ENCODE measurements at regions not wholly inside any gene's neighbourhood (a gene's known extent, or its start where the extent isn't known, plus 50 kb on each side); places are given as distances from the start of the nearest gene placed in this dataset.
"Not testable (repeated sequence)": the region's sequence is repeated elsewhere in the genome, so short reads cannot be mapped to it uniquely, and the experiment has no call there.

DNA sequence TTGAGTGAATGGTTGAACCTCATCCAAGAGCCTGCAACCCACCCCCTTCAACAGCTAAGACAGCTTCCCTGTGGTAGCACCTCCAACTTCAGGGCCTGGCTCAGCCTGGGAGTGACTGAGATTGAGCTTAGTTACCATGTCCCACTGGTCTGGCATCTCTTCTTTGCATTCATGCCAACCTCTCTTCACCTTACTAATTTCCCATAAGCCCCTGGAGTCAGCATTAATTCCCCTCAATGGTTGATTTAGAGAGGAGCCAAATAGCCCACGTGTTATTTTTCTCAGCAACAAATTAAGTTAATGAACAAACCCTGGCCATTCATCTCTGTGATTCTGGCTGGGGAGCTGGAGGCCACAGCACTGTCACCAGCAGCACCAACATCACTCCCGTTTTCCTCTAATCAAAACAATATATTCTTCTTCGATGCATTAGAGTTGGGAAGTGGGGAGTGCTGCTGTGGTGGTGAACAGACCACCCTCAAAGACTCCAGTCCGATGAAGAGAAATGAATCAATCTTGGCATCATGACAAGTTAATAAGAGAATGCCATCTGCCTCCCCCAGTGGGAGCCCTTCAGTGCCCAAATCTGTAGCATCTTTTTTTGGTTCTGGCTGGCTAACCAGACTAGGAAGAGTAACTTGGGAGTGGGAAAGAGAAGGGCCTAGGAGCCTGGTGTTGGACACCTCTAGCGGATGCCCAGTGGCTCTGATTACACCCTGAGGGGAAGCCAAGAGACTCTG lies 83.2 kb upstream of the ADRA1D start:
- DNase-seq: no peak

DNA sequence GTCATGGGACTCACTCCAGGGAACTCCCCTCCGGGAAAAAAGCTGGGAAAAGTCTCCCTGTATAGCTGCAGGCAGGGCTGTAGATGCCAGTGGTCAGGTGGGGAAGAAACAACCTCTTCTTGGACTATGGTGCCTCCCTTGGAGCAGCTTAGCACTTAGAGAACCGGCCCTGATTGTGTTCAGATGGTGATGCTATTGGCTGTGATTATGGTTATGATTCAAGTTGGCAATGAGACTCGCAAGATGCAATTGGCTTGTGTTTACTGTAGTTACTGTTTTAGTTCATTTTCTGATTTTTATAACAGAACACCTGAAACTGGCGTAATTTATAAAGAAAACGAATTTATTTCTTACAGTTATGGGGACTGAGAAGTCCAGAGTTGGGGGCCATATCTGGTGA lies 80.9 kb upstream of the ADRA1D start:
- DNase-seq: no peak

DNA sequence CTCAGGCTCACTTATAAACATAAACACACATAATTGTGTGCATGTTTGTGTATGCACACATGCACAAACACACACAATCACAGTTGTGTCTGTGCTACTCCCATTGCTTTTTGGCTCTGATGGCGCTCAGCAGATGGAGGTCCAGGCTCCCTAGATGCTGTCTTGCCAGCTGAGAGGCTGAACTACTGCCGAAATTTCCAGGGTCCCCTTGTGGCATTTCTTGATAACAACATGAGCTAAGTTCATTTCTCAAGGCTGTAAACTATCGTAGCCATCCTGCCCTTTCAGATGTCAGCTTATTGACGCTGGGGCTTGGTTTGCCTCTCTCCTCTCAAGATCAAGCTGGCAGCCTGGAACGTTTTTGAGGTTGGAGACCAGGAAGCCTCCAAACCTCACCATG lies 80.1 kb upstream of the ADRA1D start:
- DNase-seq: no peak

DNA sequence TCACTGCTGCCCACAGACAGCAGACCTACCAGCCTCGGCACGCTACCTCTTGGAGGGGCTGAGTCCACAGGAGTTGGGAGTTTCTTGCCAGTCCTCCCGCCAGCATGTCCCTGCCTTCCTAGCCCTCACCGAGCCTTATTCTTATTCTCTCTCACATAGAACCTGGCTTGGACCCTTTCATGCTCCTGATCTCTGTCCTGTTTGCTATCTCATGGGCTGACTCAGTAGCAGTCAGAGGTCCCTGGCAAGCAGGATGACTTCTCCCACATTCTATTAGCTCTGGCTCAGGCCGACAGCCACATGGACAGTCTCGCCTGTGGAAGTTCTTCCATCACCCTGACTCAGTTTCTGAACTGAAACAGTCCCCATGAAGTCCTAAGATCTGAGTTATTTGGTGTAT lies 79.5 kb upstream of the ADRA1D start:
- no peak for DNase-seq

DNA sequence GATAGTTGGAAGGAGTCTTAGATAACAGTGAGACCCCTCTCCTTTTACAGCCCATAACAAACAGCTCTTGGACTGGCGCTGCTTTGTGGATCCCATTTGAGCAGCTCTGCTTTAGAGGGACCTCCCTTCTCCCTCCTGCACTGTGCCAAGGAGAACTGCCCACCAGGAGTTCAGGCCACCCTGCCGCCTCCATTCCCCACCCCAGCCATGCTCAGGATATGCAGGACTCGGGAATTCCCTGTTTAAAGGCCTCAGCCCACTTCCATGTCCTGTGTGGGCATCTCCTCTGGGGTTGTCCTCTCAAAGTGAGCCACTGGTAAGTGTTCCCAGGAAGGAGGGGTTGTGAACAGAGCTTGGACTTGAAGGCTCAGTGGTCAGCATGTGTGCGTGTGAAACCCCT lies 78.9 kb upstream of the ADRA1D start:
- DNase-seq: no peak

DNA sequence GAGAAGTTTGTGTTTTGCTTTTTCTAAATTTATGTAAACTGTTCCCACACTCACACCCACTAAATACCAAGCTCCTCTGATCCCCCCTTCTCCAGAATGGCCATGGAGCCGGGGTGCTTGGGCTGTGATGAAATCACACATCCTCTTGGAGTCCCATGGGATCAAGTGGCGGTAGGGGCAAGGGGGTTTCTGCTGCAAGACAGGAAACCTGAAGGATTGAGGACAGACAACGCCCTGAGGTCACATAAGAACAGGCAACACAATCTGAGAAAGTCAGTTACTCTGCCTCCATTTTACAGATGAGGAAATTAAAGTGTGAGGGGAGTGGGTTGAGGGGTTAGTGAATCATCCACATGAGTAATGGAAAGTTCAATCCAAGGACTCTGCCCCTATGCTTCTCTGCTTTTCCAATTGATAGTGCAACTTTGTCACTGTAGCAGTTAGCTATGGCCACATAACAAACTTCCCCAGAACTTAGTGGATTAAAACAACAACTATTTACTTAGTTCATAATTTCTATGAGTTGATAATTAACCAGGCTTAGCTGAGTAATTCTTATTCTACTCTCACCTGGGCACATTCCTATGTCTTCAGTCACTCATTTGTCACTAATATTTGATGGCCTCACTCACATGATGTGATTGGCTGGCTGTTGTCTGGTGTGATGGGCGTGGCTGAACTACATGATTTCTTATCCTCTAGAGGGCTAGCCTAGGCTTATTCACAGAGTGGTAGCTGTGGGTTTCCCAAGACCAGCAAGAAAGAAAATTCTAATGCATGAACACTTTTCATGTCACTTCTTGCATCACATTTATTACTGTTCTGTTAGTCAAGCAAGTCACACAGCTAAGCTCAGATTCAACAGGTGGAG lies 77.3 kb upstream of the ADRA1D start:
- no peak for DNase-seq

DNA sequence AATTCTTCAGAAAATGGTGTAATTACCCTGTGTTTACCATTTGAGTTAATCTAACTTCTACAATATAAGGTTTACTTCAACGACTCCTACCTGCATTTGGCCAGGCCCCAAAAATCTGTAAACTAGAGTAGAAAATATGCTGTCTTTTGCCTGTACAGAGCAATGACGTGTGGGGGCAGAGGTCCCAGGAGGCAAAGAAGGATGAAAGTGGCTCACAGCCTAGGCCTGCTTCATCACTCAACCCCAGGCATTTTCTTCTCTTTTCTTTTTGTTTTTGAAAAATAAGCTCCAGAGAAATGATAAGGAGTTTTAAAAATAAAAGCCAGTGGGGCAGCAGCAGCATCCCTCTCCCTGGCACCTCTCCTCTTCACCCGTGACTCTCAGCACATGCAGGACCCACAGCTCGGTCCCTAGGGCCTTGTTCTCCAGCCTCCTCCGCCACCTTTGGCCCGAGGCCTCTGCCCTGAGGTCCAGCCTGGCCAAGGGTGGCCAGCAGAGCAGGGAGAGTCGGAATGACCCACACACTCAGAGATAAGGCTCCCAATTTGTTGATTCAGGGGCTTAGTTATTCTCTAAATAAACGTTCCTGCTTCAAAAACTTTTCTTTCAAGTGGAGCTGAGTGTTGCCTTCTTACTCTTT lies 76.6 kb upstream of the ADRA1D start:
- no peak for DNase-seq

DNA sequence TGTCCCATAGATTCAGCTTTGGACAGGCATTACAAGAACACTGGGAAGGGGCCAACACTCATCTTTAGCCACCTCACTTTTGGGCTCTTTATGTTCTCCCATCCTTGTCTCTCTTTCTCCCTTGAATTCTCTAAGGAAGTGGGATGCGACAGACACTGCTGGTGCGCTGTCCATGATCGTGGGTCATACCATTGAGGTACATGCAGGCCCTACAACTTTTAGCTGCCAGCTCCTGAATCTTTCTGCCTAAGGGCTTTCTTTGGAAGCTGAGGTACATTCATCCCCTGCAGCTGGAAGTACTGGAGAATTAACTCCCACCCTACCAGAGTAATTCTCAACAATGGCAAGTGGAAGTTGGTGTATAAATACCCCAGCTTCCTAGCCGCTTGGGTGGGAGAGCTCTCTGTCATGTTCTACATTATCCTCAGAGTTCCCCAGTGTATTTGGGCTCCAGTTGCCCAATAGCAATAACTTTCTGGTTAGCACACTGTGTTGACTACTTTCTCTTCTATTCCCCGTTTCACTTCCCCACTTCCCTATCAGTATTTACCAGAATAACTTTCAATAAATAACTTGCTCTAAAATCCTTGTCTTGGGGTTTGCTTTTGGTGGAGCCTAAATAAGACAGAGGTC lies 75.6 kb upstream of the ADRA1D start:
- DNase-seq: no peak

DNA sequence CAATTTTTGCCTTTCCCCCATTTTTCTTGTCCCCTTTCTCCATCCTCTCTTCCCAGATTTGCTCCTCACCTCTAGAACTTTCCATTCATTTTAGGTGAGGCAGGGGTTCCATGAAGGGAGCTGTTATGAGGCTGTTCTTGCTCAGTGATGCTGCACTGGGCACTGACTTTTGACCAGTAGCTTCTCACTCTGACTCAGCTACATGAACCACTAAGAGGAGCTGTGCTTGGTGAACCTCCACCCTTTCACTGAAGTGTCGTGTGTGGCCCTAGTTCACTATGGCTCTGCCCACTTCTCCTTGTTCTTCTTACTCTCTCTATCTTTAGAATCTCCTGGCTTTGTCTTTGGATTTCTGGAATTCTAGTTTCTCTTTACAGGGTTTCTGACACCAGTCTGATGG lies 73.4 kb upstream of the ADRA1D start:
- DNase-seq: no peak

DNA sequence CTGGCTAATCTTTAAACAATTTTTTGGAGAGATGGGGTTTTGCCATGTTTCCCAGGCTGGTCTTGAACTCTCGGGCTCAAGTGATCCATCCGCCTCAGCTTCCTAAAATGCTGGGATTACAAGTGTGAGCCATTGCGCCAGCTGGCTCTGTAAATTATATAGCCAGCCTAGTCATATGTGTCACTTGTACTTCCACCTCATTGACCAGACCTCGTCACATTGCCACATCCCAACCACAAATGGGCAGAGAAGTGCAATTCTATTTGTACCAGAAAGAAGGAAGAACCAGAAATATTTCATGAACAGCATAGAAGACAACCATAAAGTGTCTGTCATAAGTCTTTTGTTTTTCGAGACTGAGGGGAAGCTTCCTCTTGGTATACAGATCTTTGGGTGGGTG lies 71.2 kb upstream of the ADRA1D start:
- DNase-seq: no peak

DNA sequence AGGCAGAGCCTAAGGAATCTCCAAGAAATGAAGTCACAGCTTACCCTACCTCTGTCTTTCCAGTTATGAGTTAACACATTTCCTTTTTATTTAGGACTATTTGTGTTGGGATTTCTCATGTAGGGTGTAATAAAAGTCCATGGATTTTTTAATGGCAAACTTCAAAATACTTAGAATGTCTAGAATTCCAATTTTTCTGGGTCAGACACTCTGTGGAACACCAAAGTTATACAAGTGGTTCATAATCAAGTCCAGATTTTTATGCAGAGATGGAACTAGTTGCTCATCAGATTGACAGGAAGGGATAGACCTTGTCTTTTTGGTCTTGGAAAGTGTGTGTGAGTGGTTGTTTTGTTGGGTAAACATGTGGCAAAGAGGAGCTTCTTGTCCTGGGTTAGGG lies 69.8 kb upstream of the ADRA1D start:
- no peak for DNase-seq

DNA sequence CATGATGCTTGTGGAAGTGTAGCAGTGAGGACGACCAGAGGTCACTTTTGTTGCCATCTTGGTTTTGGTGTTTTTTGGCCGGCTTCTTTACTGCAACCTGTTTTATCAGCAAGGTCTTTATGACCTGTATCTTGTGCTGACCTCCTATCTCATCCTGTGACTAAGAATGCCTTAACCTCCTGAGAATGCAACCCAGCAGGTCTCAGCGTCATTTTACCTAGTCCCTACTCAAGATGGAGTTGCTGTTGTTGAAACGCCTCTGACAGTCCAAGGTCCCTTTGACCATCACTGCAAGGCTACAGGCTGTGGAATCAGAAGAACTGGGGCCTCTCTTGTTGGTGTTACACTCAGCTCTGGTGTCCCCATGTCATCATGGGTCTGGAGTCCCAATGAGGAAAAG lies 61.5 kb upstream of the ADRA1D start:
- not testable (repeated sequence) for DNase-seq

DNA sequence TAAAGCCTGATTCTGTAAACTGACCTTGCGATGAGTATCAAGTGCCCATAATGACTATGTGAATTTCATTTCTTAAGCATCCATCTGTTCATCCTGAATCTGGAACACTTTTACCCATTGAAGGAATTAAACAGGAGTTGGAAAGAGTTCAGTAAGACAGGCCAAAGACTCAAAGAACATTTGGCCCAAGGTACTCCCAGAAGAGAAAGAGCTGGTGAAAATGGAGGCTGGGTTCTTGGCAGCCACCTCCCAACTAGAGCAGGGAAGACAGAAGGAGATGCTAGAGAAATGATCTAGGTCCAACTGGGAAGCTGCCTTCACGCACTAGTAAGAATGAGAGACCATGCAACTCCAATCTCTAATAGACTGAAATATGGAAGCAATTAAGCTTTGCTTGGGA lies 57.1 kb upstream of the ADRA1D start:
- no peak for DNase-seq

DNA sequence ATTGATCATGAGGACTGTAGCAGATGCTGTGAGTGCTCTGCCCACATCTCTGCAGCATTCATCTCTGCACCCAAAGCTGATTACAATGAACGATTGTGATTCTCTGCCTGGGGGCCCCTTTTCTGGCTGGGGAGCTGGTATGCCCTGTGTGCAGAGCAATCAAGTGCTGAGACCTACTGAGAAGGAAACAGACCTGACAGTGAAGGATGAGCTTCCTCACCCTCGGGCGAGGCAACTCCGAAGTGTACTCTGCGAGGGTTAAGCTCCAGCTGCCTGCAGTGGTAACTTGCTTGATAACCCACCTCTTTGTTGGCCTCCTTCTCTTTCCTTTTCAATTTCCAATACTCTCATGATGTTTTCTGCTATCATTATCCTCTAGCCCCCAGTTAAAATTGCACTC lies 56.0 kb upstream of the ADRA1D start:
- no peak for DNase-seq

DNA sequence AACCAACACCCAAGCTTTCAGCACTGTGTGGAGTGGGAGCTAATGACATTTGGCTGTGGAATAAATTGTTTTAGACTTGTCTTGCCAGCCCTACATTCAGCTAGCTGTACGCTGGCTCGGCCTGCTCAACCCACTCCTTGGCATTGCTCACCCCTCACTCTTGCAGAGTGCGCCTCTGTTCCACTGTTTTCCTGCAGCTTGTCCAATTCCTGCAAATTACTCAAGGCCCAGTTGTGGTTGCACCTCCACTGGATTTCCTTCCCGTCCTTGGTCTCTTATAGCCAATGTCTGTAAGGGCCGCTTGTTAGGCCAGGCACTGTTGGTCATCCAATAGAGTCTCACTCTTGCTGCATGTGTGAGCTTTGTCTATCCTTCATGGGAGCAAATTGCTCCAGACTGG lies 55.5 kb upstream of the ADRA1D start:
- DNase-seq: no peak

DNA sequence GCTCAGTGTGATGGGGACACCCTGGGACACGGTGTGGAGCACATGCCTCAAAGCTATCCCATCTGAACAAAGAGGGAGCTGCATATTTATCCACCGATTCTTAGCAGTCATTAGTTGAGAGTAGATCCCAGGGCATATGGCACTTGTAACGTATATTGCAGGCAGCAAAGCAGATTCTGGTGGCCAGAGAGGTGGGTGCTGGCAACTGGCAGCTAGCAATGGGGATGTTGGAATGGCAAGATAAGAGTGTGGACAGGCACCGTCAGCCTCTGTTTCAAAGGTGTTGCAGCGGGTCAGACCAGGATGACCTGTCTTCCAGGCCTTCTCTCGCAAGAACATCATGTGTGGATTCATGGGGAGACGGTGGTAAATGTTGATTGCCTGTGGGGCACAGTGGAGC lies 54.0 kb upstream of the ADRA1D start:
- no peak for DNase-seq

DNA sequence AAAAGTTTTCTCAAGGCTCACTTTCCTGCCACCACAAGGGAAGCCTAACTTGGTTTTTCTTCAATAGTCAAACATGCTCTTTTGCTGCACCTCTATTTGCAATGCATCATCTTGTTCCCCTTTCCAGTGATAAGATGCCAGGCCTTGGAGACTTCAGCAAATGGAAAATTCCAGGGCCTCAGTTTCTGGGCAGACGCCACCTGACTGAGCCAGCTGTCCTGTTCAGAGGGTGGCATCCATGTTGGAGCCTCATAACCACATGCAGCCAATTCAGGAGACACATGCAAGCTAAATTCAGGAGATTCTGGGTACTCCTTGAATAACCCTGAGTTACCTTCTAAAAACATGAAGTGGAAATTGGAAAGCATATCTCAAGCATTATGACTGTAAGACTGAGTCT lies 51.8 kb upstream of the ADRA1D start:
- no peak for DNase-seq

DNA sequence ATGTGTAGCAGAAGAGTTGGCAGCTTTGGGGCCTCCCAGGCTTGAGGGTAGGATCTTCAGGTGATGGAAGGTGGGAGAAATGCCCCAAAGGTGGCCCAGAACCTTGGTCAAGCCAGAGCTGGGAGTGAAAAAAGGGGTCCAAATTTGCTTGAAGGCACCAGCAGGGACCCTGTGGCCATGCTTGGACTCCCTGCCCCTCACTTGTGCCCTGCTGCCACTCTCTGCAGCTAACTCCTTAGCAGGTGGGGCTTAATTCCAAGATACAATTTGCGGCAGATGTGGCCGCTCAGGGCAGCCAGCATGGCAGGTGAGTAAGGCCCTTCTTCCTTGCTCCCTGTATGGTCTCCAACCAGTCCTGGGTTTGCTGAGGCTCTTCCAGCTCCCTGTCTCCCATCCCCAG lies 51.3 kb upstream of the ADRA1D start:
- no peak for DNase-seq

DNA sequence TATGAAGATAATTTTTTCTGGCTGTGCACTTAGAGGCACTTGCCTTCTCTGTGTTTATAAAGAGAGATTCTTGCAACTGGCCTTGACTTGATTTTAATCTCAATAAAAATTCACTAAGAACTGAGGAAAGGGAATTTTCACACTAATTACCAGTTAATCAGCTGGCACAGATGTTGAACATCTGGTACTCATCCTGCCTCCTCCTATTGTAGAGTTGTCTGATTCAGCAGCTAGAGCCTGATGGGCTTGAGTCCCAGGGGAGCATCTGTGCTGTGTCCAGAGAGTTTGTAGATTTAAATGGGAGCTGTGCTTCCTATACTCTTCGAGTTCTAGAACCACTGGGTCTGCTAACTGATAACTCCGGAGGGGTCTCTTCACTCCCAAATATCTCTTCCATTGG lies 50.7 kb upstream of the ADRA1D start:
- no peak for DNase-seq

DNA sequence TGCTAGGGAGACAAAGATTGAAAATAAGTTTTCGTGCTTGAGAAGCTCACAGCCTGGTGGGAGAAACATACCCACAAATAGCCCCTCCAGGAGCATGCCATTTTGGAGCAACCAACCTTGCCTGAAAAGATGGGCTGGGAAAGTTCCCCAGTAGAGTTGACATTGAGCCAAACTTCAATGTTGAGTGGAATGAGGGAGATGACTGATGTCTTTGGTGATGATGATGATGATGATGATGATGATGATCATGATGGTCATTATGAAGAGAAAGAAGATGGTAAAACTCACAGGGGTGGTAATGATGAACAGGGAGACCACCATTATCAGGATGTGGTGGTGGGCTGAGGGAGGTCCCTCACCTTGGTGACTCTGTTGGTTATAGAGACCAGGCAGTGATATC lies 50.1 kb upstream of the ADRA1D start:
- DNase-seq: no peak

Data from NCI-H1105 treated with DMSO at 0.1 percent for 48 hours (cell line).